A549 (cell line): ENCODE measurements at regions not wholly inside any gene's neighbourhood (a gene's known extent, or its start where the extent isn't known, plus 50 kb on each side); places are given as distances from the start of the nearest gene placed in this dataset.

Experiments used
- ATAC-seq, 2 experiments: fragments of 200-7000 bp in 1 of 2; fragments of >200 bp in 1 of 2; cut with Nextera tagmentation in 1 of 2; cut with Tn5 transposase in 1 of 2; 3 replicates each; pipeline versions ENCODE4 v1.8.0 to v1.9.1; 2018 to 2020; ENCODE audit warnings: mild to moderate bottlenecking in 1 of 2, moderate library complexity in 1 of 2
- CTCF ChIA-PET: fragments of 300-600 bp; sonication (Branson Sonifier 250); formaldehyde crosslinking; extraction: SDS; loops from one replicate; lab custom pipeline; 2021; ENCODE audit warnings: antibody characterized with exemption, inconsistent platforms; lab: Yijun Ruan, JAX
- POLR2A ChIA-PET: fragments of 350-600 bp; formaldehyde crosslinking; extraction: SDS; loops from one replicate; lab custom pipeline; 2021; ENCODE audit warnings: antibody characterized with exemption, inconsistent platforms; lab: Yijun Ruan, JAX
- DNase-seq, 2 experiments: peaks; one replicate each; pipeline versions ENCODE4 v3.0.0 to v3.0.0-alpha.2; 2011 to 2016; ENCODE audit warnings: low read depth in 1 of 2, low spot score in 1 of 2
- FAIRE-seq: peaks from 2 replicates; lab custom pipeline; 2011; peaks lifted over from hg19 to GRCh38; lab: Jason Lieb, UNC
- H3K27ac ChIP-seq, 2 experiments: fragments of >200 bp; sonication (Bioruptor Twin); formaldehyde crosslinking; 3 replicates each; pipeline ENCODE4 v1.5.1; 2016 to 2017
- H3K4me1 ChIP-seq: fragments of >200 bp; sonication (Bioruptor Twin); formaldehyde crosslinking; 3 replicates; pipeline ENCODE4 v1.6.1; 2016
- H3K4me2 ChIP-seq: fragments of >200 bp; sonication (Bioruptor Twin); formaldehyde crosslinking; 3 replicates; pipeline ENCODE4 v1.6.1; 2016
- H3K4me3 ChIP-seq: fragments of >200 bp; sonication (Bioruptor Twin); formaldehyde crosslinking; 3 replicates; pipeline ENCODE4 v1.5.1; 2016
- H3K9me3 ChIP-seq: fragments of >200 bp; sonication (Bioruptor Twin); formaldehyde crosslinking; 3 replicates; pipeline ENCODE4 v1.6.1; 2016
- CBX2 ChIP-seq: fragments of 200-600 bp; sonication (generic); IDR thresholded peaks from 2 replicates; pipeline ENCODE4 v1.6.1; 2016; ENCODE audit warnings: low read depth, mild to moderate bottlenecking, borderline replicate concordance
- CEBPB ChIP-seq, 2 experiments: fragments of >200 bp in 1 of 2; sonication (Bioruptor Twin) in 1 of 2; formaldehyde crosslinking in 1 of 2; IDR thresholded peaks; 2 replicates each; pipeline ENCODE4 v1.6.1; 2012 to 2016
- ESRRA ChIP-seq: fragments of 150-350 bp; IDR thresholded peaks from 2 replicates; pipeline ENCODE4 v1.6.1; 2014; ENCODE audit warnings: mild to moderate bottlenecking, low read length, borderline replicate concordance
- FOSL2 ChIP-seq, 2 experiments: fragments of 450-650 bp in 1 of 2; fragments of >200 bp in 1 of 2; sonication (Bioruptor Twin) in 1 of 2; formaldehyde crosslinking; IDR thresholded peaks; 2 replicates each; pipeline versions ENCODE4 v1.5.0 to v1.6.1; 2016 to 2020; ENCODE audit warnings: mild to moderate bottlenecking in 1 of 2, moderate library complexity in 1 of 2
- FOXS1 ChIP-seq: fragments of 250-450 bp; sonication (Bioruptor Pico); IDR thresholded peaks from 2 replicates; pipeline ENCODE4 v1.5.0; 2020; ENCODE audit warnings: mild to moderate bottlenecking, moderate library complexity
- GATA3 ChIP-seq: IDR thresholded peaks from 2 replicates; pipeline ENCODE4 v1.6.1; 2012; ENCODE audit warnings: borderline replicate concordance
- HEYL ChIP-seq: fragments of 250-450 bp; sonication (Bioruptor Pico); IDR thresholded peaks from 2 replicates; pipeline ENCODE4 v1.8.0; 2021; ENCODE audit warnings: mild to moderate bottlenecking, moderate library complexity
- HOXB13 ChIP-seq: fragments of 250-450 bp; sonication (Bioruptor Pico); IDR thresholded peaks from 2 replicates; pipeline ENCODE4 v1.5.0; 2020; ENCODE audit warnings: low read depth, mild to moderate bottlenecking, moderate library complexity
- KDM5A ChIP-seq: fragments of 200-600 bp; sonication (generic); IDR thresholded peaks from 2 replicates; pipeline ENCODE4 v1.6.1; 2016; ENCODE audit warnings: antibody characterized with exemption, mild to moderate bottlenecking
- MAZ ChIP-seq: fragments of 150-350 bp; IDR thresholded peaks from 2 replicates; pipeline ENCODE4 v1.6.1; 2014; ENCODE audit warnings: antibody characterized with exemption, low read depth, low read length, borderline replicate concordance
- NR3C1 ChIP-seq: fragments of >200 bp; sonication (Bioruptor Twin); formaldehyde crosslinking; IDR thresholded peaks from 3 replicates; pipeline ENCODE4 v1.6.1; 2017
- RARB ChIP-seq: fragments of 250-450 bp; sonication (Bioruptor Pico); IDR thresholded peaks from 2 replicates; pipeline ENCODE4 v1.8.0; 2021; ENCODE audit warnings: mild to moderate bottlenecking, moderate library complexity
- RCOR1 ChIP-seq: fragments of 150-350 bp; IDR thresholded peaks from 2 replicates; pipeline ENCODE4 v1.6.1; 2014; ENCODE audit warnings: antibody characterized with exemption, low read length, low read depth
- RFX5 ChIP-seq: fragments of 450-650 bp; IDR thresholded peaks from 2 replicates; pipeline ENCODE4 v1.7.1; 2014; ENCODE audit warnings: antibody characterized with exemption, mild to moderate bottlenecking, moderate library complexity
- SMC3 ChIP-seq: fragments of >200 bp; sonication (Bioruptor Twin); formaldehyde crosslinking; IDR thresholded peaks from 3 replicates; pipeline ENCODE4 v1.6.1; 2018; ENCODE audit warnings: inconsistent platforms
- SREBF2 ChIP-seq: fragments of 450-650 bp; IDR thresholded peaks from 2 replicates; pipeline ENCODE4 v1.6.1; 2014; ENCODE audit warnings: mild to moderate bottlenecking, moderate library complexity
- TP53 ChIP-seq: fragments of 250-450 bp; sonication (Bioruptor Pico); IDR thresholded peaks from 2 replicates; pipeline ENCODE4 v1.5.0; 2021; ENCODE audit warnings: mild to moderate bottlenecking, moderate library complexity
- ZC3H11A ChIP-seq: fragments of 450-650 bp; IDR thresholded peaks from 2 replicates; pipeline ENCODE4 v1.6.1; 2014; ENCODE audit warnings: antibody characterized with exemption, mild to moderate bottlenecking
- ZSCAN20 ChIP-seq: fragments of 250-450 bp; sonication (Bioruptor Pico); IDR thresholded peaks from 2 replicates; pipeline ENCODE4 v1.8.0; 2022; ENCODE audit warnings: mild to moderate bottlenecking, moderate library complexity
- WGBS: methylation state at CpG from one replicate; pipeline ENCODE4 v1.1.6; 2017; ENCODE audit errors: missing lambda C conversion rate; 5-methylcytosine and 5-hydroxymethylcytosine counted together
- TF ChIP-seq, protein P1 (sequence below): fragments of >200 bp; sonication (Bioruptor Twin); formaldehyde crosslinking; IDR thresholded peaks from 3 replicates; pipeline ENCODE4 v1.5.1; 2016
- TF ChIP-seq, protein P2 (sequence below): fragments of 250-450 bp; sonication (Bioruptor Pico); IDR thresholded peaks from 2 replicates; pipeline ENCODE4 v1.5.0; 2021; ENCODE audit warnings: mild to moderate bottlenecking, moderate library complexity, borderline replicate concordance
- TF ChIP-seq, protein P3 (sequence below): fragments of 200-600 bp; sonication (generic); IDR thresholded peaks from 2 replicates; pipeline ENCODE4 v1.6.1; 2016; ENCODE audit warnings: antibody characterized with exemption, mild to moderate bottlenecking, moderate library complexity
- TF ChIP-seq, protein P4 (sequence below): fragments of >200 bp; sonication (Bioruptor Twin); formaldehyde crosslinking; IDR thresholded peaks from 2 replicates; pipeline ENCODE4 v1.6.1; 2016
- TF ChIP-seq, protein P5 (sequence below): IDR thresholded peaks from 2 replicates; pipeline ENCODE4 v1.6.1; 2012; ENCODE audit warnings: low read depth, borderline replicate concordance
- TF ChIP-seq, protein P6 (sequence below): IDR thresholded peaks from 2 replicates; pipeline ENCODE4 v1.6.1; 2012

DNA sequence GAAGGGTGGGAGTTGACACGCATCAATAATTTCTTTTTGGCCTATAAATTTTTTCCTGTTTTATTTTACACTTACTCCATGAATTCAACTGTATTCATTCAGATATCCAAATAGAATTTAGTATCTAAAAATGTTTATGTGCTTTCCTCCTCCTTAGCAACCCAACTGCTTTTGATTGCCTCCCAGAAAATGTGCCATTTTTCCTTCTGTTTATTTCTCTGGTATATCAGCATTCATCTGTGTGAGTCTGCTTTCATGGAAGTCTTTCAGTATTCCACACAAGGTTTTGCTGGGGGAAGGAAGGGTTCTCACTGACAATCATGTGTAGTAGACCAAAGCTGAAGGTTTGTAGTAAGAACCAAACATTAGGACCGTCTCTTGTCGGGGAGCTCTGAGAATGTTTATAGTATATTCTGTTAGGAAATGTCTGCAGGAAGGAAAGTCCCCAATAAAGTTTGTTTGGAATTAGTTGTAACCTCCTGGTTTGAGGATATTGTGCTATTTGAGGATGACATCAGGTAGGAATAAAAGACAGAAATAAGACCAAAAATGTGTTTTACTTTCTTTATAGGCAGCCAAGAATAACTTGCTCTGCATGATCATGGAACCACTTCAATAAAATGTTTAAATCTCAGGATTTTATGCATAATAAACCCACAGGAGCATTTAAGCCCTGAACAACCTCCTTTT, 673.6 kb upstream of the INTU start:
- FAIRE-seq, result no peak
- TF ChIP-seq CEBPB (IDR thresholded peaks at IDR 0.05) (no peak), GATA3 (no peak), SMC3 (no peak), ZC3H11A (no peak), FOSL2 (IDR thresholded peaks at IDR 0.05) (no peak), FOSL2 (CRISPR knock-in tag; IDR thresholded peaks at IDR 0.05) (no peak), ESRRA (no peak), RFX5 (no peak), FOXS1 (CRISPR knock-in tag) (no peak), HOXB13 (CRISPR knock-in tag) (no peak), KDM5A (no peak)
- TF ChIP-seq, protein P1, sequence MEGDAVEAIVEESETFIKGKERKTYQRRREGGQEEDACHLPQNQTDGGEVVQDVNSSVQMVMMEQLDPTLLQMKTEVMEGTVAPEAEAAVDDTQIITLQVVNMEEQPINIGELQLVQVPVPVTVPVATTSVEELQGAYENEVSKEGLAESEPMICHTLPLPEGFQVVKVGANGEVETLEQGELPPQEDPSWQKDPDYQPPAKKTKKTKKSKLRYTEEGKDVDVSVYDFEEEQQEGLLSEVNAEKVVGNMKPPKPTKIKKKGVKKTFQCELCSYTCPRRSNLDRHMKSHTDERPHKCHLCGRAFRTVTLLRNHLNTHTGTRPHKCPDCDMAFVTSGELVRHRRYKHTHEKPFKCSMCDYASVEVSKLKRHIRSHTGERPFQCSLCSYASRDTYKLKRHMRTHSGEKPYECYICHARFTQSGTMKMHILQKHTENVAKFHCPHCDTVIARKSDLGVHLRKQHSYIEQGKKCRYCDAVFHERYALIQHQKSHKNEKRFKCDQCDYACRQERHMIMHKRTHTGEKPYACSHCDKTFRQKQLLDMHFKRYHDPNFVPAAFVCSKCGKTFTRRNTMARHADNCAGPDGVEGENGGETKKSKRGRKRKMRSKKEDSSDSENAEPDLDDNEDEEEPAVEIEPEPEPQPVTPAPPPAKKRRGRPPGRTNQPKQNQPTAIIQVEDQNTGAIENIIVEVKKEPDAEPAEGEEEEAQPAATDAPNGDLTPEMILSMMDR, result no peak
- TF ChIP-seq, protein P2, sequence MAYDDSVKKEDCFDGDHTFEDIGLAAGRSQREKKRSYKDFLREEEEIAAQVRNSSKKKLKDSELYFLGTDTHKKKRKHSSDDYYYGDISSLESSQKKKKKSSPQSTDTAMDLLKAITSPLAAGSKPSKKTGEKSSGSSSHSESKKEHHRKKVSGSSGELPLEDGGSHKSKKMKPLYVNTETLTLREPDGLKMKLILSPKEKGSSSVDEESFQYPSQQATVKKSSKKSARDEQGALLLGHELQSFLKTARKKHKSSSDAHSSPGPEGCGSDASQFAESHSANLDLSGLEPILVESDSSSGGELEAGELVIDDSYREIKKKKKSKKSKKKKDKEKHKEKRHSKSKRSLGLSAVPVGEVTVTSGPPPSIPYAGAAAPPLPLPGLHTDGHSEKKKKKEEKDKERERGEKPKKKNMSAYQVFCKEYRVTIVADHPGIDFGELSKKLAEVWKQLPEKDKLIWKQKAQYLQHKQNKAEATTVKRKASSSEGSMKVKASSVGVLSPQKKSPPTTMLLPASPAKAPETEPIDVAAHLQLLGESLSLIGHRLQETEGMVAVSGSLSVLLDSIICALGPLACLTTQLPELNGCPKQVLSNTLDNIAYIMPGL (CRISPR knock-in tag), result no peak
- TF ChIP-seq, protein P3, sequence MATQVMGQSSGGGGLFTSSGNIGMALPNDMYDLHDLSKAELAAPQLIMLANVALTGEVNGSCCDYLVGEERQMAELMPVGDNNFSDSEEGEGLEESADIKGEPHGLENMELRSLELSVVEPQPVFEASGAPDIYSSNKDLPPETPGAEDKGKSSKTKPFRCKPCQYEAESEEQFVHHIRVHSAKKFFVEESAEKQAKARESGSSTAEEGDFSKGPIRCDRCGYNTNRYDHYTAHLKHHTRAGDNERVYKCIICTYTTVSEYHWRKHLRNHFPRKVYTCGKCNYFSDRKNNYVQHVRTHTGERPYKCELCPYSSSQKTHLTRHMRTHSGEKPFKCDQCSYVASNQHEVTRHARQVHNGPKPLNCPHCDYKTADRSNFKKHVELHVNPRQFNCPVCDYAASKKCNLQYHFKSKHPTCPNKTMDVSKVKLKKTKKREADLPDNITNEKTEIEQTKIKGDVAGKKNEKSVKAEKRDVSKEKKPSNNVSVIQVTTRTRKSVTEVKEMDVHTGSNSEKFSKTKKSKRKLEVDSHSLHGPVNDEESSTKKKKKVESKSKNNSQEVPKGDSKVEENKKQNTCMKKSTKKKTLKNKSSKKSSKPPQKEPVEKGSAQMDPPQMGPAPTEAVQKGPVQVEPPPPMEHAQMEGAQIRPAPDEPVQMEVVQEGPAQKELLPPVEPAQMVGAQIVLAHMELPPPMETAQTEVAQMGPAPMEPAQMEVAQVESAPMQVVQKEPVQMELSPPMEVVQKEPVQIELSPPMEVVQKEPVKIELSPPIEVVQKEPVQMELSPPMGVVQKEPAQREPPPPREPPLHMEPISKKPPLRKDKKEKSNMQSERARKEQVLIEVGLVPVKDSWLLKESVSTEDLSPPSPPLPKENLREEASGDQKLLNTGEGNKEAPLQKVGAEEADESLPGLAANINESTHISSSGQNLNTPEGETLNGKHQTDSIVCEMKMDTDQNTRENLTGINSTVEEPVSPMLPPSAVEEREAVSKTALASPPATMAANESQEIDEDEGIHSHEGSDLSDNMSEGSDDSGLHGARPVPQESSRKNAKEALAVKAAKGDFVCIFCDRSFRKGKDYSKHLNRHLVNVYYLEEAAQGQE, result no peak
- TF ChIP-seq, protein P4, sequence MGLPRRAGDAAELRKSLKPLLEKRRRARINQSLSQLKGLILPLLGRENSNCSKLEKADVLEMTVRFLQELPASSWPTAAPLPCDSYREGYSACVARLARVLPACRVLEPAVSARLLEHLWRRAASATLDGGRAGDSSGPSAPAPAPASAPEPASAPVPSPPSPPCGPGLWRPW, result no peak
- TF ChIP-seq, protein P5, sequence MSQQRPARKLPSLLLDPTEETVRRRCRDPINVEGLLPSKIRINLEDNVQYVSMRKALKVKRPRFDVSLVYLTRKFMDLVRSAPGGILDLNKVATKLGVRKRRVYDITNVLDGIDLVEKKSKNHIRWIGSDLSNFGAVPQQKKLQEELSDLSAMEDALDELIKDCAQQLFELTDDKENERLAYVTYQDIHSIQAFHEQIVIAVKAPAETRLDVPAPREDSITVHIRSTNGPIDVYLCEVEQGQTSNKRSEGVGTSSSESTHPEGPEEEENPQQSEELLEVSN, result no peak
- no peak for DNase-seq
- 39% methylated on average over 3 of the region's 3 CpGs for WGBS
- H3K9me3 ChIP-seq, result no peaks in the 10 kb centered on the region
- no peak overlapping the region for H3K27ac ChIP-seq
- no peak for ATAC-seq
- POLR2A ChIA-PET, result no interaction called here
- no peaks in the 10 kb centered on the region for H3K4me1 ChIP-seq
- CTCF ChIA-PET, result no interaction called here
- no peak overlapping the region for H3K4me2 ChIP-seq
- no peak overlapping the region for H3K4me3 ChIP-seq

DNA sequence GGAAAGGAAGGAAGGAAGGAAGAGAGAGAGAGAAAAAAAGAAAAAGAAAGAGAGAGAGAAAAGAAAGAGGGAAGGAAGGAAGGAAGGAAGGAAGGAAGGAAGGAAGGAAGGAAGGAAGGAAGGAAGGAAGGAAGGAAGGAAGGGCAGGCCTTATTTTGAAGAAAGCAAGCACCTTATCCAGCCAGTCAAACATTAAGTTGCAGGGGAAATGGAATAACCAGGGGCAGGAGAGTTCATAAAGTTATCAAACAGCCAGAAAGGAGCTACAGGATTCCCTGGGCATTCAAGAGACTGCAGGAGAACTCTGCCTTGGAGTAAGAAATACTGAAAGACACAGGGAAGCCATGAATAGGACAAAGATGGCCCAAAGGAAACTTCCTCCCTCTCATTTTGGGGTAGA, 672.0 kb upstream of the INTU start:
- no peaks in the 10 kb centered on the region for H3K4me1 ChIP-seq
- no peak overlapping the region for H3K27ac ChIP-seq
- no peak for DNase-seq
- H3K4me2 ChIP-seq, result no peak overlapping the region
- no peaks in the 10 kb centered on the region for H3K9me3 ChIP-seq
- H3K4me3 ChIP-seq, result no peak overlapping the region
- no peak for ATAC-seq
- POLR2A ChIA-PET, result no interaction called here
- CTCF ChIA-PET, result no interaction called here
- FAIRE-seq, result no peak
- TF ChIP-seq, protein P6, sequence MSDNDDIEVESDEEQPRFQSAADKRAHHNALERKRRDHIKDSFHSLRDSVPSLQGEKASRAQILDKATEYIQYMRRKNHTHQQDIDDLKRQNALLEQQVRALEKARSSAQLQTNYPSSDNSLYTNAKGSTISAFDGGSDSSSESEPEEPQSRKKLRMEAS, result no peak
- no peak for TF ChIP-seq HEYL
- TF ChIP-seq, protein P2 (CRISPR knock-in tag), result no peak
- no peak for TF ChIP-seq RCOR1
- TF ChIP-seq CBX2, result no peak
- TF ChIP-seq NR3C1, result no peak
- TF ChIP-seq SREBF2, result no peak
- TF ChIP-seq, protein P5, result no peak
- TF ChIP-seq TP53, result no peak
- TF ChIP-seq ZSCAN20 (CRISPR knock-in tag), result no peak
- no peak for TF ChIP-seq ESRRA
- TF ChIP-seq MAZ, result no peak
- no peak for TF ChIP-seq SMC3
- TF ChIP-seq, protein P4, result no peak
- no peak for TF ChIP-seq RARB (CRISPR knock-in tag)
